CD4-positive, alpha-beta memory T cell (primary cell): ENCODE measurements at regions not wholly inside any gene's neighbourhood (a gene's known extent, or its start where the extent isn't known, plus 50 kb on each side); places are given as distances from the start of the nearest gene placed in this dataset.
A peak's percentile ranks its signal among the peaks of the same experiment; 100 is the strongest.

ENCODE experiments used
- CTCF ChIA-PET: fragments of 350-600 bp; sonication (Branson Sonifier 250); formaldehyde crosslinking; loops from one replicate; lab custom pipeline; 2021; ENCODE audit warnings: inconsistent platforms; ENCODE audit not compliant: partially characterized antibody; lab: Charles Lee
- POLR2A ChIA-PET: fragments of 350-600 bp; sonication (Branson Sonifier 250); formaldehyde crosslinking; loops from one replicate; lab custom pipeline; 2021; ENCODE audit not compliant: partially characterized antibody; lab: Charles Lee
- DNase-seq, 5 donors: peaks; one replicate each; pipeline versions ENCODE4 v3.0.0 to v3.0.0-alpha.2; 2020 to 2022; ENCODE audit warnings: mixed read lengths in 1 of 5
- H3K27ac ChIP-seq: one replicate; pipeline ENCODE4 v1.7.0; 2013; ENCODE audit warnings: low read depth, low read length
- H3K27me3 ChIP-seq: 2 replicates; pipeline ENCODE4 v1.7.0; 2013; ENCODE audit warnings: mild to moderate bottlenecking, low read length, moderate library complexity; ENCODE audit not compliant: insufficient read depth
- H3K36me3 ChIP-seq: 2 replicates; pipeline ENCODE4 v1.7.0; 2013; ENCODE audit warnings: mild to moderate bottlenecking, low read length, moderate library complexity; ENCODE audit not compliant: insufficient read depth
- H3K4me1 ChIP-seq: 2 replicates; pipeline ENCODE4 v1.7.0; 2013; ENCODE audit warnings: mild to moderate bottlenecking, low read length, moderate library complexity; ENCODE audit not compliant: insufficient read depth
- H3K4me3 ChIP-seq, 2 donors: one replicate each; pipeline ENCODE4 v1.7.0; 2013; ENCODE audit warnings: low read length in 2 of 2, mild to moderate bottlenecking in 1 of 2
- H3K9me3 ChIP-seq, 2 donors: one replicate each; pipeline ENCODE4 v1.7.0; 2013; ENCODE audit warnings: low read length in 2 of 2, control low read depth in 1 of 2; ENCODE audit not compliant: control insufficient read depth in 1 of 2
- H3K27ac Mint-ChIP-seq, 7 donors: one replicate each; pipeline ENCODE4 v1.8.0; 2020 to 2021; ENCODE audit warnings: mixed read lengths in 7 of 7, mild to moderate bottlenecking in 6 of 7, inconsistent platforms in 3 of 7, moderate library complexity in 3 of 7
- H3K27me3 Mint-ChIP-seq, 2 donors: one replicate each; pipeline ENCODE4 v1.8.0; 2020 to 2021; ENCODE audit warnings: mixed read lengths in 2 of 2
- H3K36me3 Mint-ChIP-seq, 2 donors: one replicate each; pipeline ENCODE4 v1.8.0; 2020 to 2021; ENCODE audit warnings: mixed read lengths in 2 of 2, inconsistent platforms in 1 of 2, mild to moderate bottlenecking in 1 of 2
- H3K4me1 Mint-ChIP-seq, 4 donors: one replicate each; pipeline ENCODE4 v1.8.0; 2020 to 2021; ENCODE audit warnings: mixed read lengths in 4 of 4, mild to moderate bottlenecking in 1 of 4
- H3K4me3 Mint-ChIP-seq, 8 donors: one replicate each; pipeline ENCODE4 v1.8.0; 2020 to 2021; ENCODE audit warnings: mixed read lengths in 8 of 8, mild to moderate bottlenecking in 7 of 8, moderate library complexity in 6 of 8, inconsistent platforms in 3 of 8
- H3K9me3 Mint-ChIP-seq, 8 donors: one replicate each; pipeline ENCODE4 v1.8.0; 2020 to 2021; ENCODE audit warnings: mixed read lengths in 8 of 8, mild to moderate bottlenecking in 5 of 8, inconsistent platforms in 3 of 8, moderate library complexity in 1 of 8
- intact Hi-C: fragments of 100-400 bp; cut with micrococcal nuclease; formaldehyde crosslinking; loops from one replicate; pipeline ENCODE4 v1.15.1; 2023

GRCh38 chr6:114998492-114998891 is 655.7 kb upstream of the HS3ST5 start:
- Histone ChIP-seq H3K9me3 (no peaks in the 10 kb centered on the region), H3K27me3 (no peaks in the 10 kb centered on the region), H3K27ac (no peak overlapping the region), H3K4me1 (no peaks in the 10 kb centered on the region), H3K36me3 (no peaks in the 10 kb centered on the region), H3K4me3 (no peak overlapping the region)
- peaks cover 0 to 7% (median under 1%) of the 10 kb centered on the region in 8 donors for H3K9me3 Mint-ChIP-seq
- H3K27me3 Mint-ChIP-seq = no peaks in the 10 kb centered on the region
- DNase-seq = no peak
- POLR2A ChIA-PET = no interaction called here
- intact Hi-C loops = no loop called here
- H3K4me3 Mint-ChIP-seq = no peak overlapping the region
- H3K36me3 Mint-ChIP-seq = no peaks in the 10 kb centered on the region
- H3K27ac Mint-ChIP-seq = no peak overlapping the region
- CTCF ChIA-PET = no interaction called here
- peaks cover 0 to 3% (median 0%) of the 10 kb centered on the region in 4 donors for H3K4me1 Mint-ChIP-seq

- Mint-ChIP-seq H3K4me3 (peak overlapping the region in 1 of 8 donors; percentile 36), H3K27ac (no peak overlapping the region), H3K4me1 (peaks cover 0 to 3% (median 0%) of the 10 kb centered on the region in 4 donors), H3K9me3 (peaks cover 0 to 7% (median 0%) of the 10 kb centered on the region in 8 donors), H3K27me3 (no peaks in the 10 kb centered on the region), H3K36me3 (no peaks in the 10 kb centered on the region)
- intact Hi-C loops = no loop called here
- H3K27ac ChIP-seq = no peak overlapping the region
- POLR2A ChIA-PET = no interaction called here
- no peaks in the 10 kb centered on the region for H3K9me3 ChIP-seq
- no peak for DNase-seq
- CTCF ChIA-PET = no interaction called here
- no peak overlapping the region for H3K4me3 ChIP-seq
- H3K36me3 ChIP-seq = no peaks in the 10 kb centered on the region
- no peaks in the 10 kb centered on the region for H3K27me3 ChIP-seq
- no peaks in the 10 kb centered on the region for H3K4me1 ChIP-seq
Observed at GRCh38 chr6:114997813-114998292, 655.0 kb upstream of the HS3ST5 start.

- Histone ChIP-seq H3K4me1 (no peaks in the 10 kb centered on the region), H3K9me3 (no peaks in the 10 kb centered on the region), H3K36me3 (no peaks in the 10 kb centered on the region), H3K27me3 (no peaks in the 10 kb centered on the region), H3K4me3 (no peak overlapping the region), H3K27ac (no peak overlapping the region)
- H3K9me3 Mint-ChIP-seq = peaks cover 0 to 7% (median 0%) of the 10 kb centered on the region in 8 donors
- H3K36me3 Mint-ChIP-seq = no peaks in the 10 kb centered on the region
- H3K4me3 Mint-ChIP-seq = no peak overlapping the region
- H3K27me3 Mint-ChIP-seq = no peaks in the 10 kb centered on the region
- H3K4me1 Mint-ChIP-seq = no peaks in the 10 kb centered on the region
- no peak overlapping the region for H3K27ac Mint-ChIP-seq
- intact Hi-C loops = no loop called here
- no peak for DNase-seq
- ChIA-PET CTCF (no interaction called here), POLR2A (no interaction called here)
Observed at GRCh38 chr6:114995526-114995925, 652.7 kb upstream of the HS3ST5 start.

- peak in 4 of 5 donors; percentile 7 to 13 (median 10) for DNase-seq
- Mint-ChIP-seq H3K4me3 (no peak overlapping the region), H3K27ac (peak overlapping the region in 3 of 7 donors; percentile 15 to 21 (median 20)), H3K27me3 (no peaks in the 10 kb centered on the region), H3K36me3 (no peaks in the 10 kb centered on the region), H3K4me1 (no peaks in the 10 kb centered on the region), H3K9me3 (peaks cover 0 to 19% (median 0%) of the 10 kb centered on the region in 8 donors)
- H3K36me3 ChIP-seq = no peaks in the 10 kb centered on the region
- no peak overlapping the region for H3K4me3 ChIP-seq
- intact Hi-C loops = no loop called here
- ChIA-PET POLR2A (no interaction called here), CTCF (no interaction called here)
- H3K27ac ChIP-seq = no peak overlapping the region
- no peaks in the 10 kb centered on the region for H3K27me3 ChIP-seq
- no peaks in the 10 kb centered on the region for H3K4me1 ChIP-seq
- no peaks in the 10 kb centered on the region for H3K9me3 ChIP-seq
Observed at GRCh38 chr6:114989279-114989964, 646.6 kb upstream of the HS3ST5 start.

- H3K27me3 ChIP-seq = no peaks in the 10 kb centered on the region
- H3K36me3 ChIP-seq = no peaks in the 10 kb centered on the region
- Mint-ChIP-seq H3K36me3 (no peaks in the 10 kb centered on the region), H3K4me1 (no peaks in the 10 kb centered on the region), H3K4me3 (no peak overlapping the region), H3K27ac (no peak overlapping the region), H3K9me3 (peaks cover 0 to 19% (median 0%) of the 10 kb centered on the region in 8 donors), H3K27me3 (no peaks in the 10 kb centered on the region)
- no peak overlapping the region for H3K4me3 ChIP-seq
- POLR2A ChIA-PET = no interaction called here
- no peak overlapping the region for H3K27ac ChIP-seq
- DNase-seq = no peak
- CTCF ChIA-PET = no interaction called here
- intact Hi-C loops = no loop called here
- H3K9me3 ChIP-seq = no peaks in the 10 kb centered on the region
- H3K4me1 ChIP-seq = no peaks in the 10 kb centered on the region
Observed at GRCh38 chr6:114987281-114987680, 644.5 kb upstream of the HS3ST5 start.

GRCh38 chr6:114955363-114955762 is 612.5 kb upstream of the HS3ST5 start:
- H3K27ac ChIP-seq = no peak overlapping the region
- intact Hi-C loops = no loop called here
- POLR2A ChIA-PET = no interaction called here

GRCh38 chr6:114952229-114952628 is 609.4 kb upstream of the HS3ST5 start:
- Mint-ChIP-seq H3K36me3 (no peaks in the 10 kb centered on the region), H3K27me3 (no peaks in the 10 kb centered on the region), H3K4me1 (peaks cover 0 to 1% (median 0%) of the 10 kb centered on the region in 4 donors), H3K27ac (no peak overlapping the region), H3K4me3 (no peak overlapping the region), H3K9me3 (peaks cover 0 to 6% (median under 1%) of the 10 kb centered on the region in 8 donors)
- H3K36me3 ChIP-seq = no peaks in the 10 kb centered on the region
- CTCF ChIA-PET = no interaction called here
- POLR2A ChIA-PET = no interaction called here
- no peaks in the 10 kb centered on the region for H3K9me3 ChIP-seq
- H3K27me3 ChIP-seq = no peaks in the 10 kb centered on the region
- no peaks in the 10 kb centered on the region for H3K4me1 ChIP-seq
- no peak overlapping the region for H3K27ac ChIP-seq
- no peak overlapping the region for H3K4me3 ChIP-seq
- intact Hi-C loops = no loop called here
- DNase-seq = no peak

More at GRCh38 chr6:114955363-114955762, 612.5 kb upstream of the HS3ST5 start:
- Mint-ChIP-seq H3K9me3 (peaks cover 0 to 9% (median 4%) of the 10 kb centered on the region in 8 donors), H3K27ac (no peak overlapping the region), H3K27me3 (no peaks in the 10 kb centered on the region), H3K36me3 (no peaks in the 10 kb centered on the region), H3K4me3 (no peak overlapping the region), H3K4me1 (peaks cover 0 to 1% (median 0%) of the 10 kb centered on the region in 4 donors)
- H3K9me3 ChIP-seq = no peaks in the 10 kb centered on the region
- CTCF ChIA-PET = no interaction called here
- no peak for DNase-seq
- no peaks in the 10 kb centered on the region for H3K36me3 ChIP-seq
- H3K4me1 ChIP-seq = no peaks in the 10 kb centered on the region
- H3K27me3 ChIP-seq = no peaks in the 10 kb centered on the region
- H3K4me3 ChIP-seq = no peak overlapping the region
